ENCODE measurements at regions not wholly inside any gene's neighbourhood (a gene's known extent, or its start where the extent isn't known, plus 50 kb on each side); places are given as distances from the start of the nearest gene placed in this dataset.

DNA sequence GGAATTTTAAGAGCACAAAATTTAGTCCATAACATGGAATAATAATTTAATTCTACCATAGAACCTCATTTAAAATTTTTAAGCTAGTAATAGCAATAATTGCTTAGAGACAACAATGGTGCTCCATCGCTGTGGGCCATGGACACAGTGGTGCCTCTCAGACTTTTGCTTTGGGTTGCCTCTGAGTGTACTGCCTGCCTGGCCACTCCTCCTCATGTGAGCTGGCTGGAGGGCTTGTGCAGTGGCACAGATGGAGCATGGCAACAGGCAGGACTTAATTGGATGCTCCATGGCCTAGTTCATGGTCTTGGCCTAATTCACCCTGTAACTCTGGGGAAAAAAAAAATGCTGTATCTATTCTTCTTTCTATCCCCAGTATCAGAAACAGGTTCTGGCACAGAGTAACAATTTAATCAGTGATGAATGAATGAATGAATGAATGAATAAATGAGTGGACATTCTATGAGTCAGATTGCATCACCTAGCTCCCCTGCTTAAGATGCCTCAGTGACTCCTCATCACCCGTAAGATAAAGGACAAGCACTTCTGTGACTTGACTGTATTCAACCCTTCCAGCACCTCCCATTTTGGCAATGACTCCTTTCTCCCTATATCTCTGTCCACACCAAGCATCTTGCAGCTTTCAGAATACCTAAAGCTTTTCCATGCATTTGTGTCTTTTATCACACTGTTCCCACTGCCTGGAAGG is 211.8 kb upstream of the SLC14A2 start:
- Histone ChIP-seq H3K9me3 (no peaks in the 10 kb centered on the region), H3K4me1 (replicated peaks) (no peaks in the 10 kb centered on the region), H3K36me3 (no peaks in the 10 kb centered on the region), H3K4me3 (no peak overlapping the region), H3K27ac (no peak overlapping the region), H3K27me3 (replicated peaks; ENCODE audit: insufficient read depth) (no peaks in the 10 kb centered on the region)
- TF ChIP-seq POLR2A (IDR thresholded peaks at IDR 0.05), result no peak
- no peak for TF ChIP-seq POLR2AphosphoS5 (IDR thresholded peaks at IDR 0.05)
- intact Hi-C loops (cut with DNase I), result no loop called here
- WGBS, result 97% methylated on average over 2 of the region's 2 CpGs
- no peak for DNase-seq (ENCODE audit: low spot score)

DNA sequence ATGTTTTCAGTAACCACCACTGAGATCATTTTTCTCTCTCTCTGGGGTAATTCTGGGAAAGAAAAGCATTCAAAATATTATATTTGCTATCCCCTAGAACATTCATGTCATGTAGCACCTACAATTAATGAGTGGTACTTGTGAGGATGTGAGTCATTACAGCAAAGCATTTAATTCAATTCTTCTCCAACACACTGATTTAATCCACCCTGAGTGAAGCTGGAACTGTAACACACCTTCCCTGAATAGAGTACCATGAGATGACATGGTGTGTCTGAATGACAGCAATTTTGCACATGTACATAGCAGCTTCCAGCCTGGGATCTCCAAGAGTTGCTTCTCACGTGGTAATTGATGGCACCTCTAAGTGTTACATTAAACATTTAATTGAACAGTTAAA is 207.1 kb upstream of the SLC14A2 start:
- intact Hi-C loops (cut with DNase I), result no loop called here
- no peaks in the 10 kb centered on the region for H3K4me1 ChIP-seq (replicated peaks)
- WGBS, result 83% methylated on average over 1 of the region's 1 CpG
- TF ChIP-seq POLR2AphosphoS5 (IDR thresholded peaks at IDR 0.05) (no peak), POLR2A (IDR thresholded peaks at IDR 0.05) (no peak)
- TF ChIP-seq, protein P1, sequence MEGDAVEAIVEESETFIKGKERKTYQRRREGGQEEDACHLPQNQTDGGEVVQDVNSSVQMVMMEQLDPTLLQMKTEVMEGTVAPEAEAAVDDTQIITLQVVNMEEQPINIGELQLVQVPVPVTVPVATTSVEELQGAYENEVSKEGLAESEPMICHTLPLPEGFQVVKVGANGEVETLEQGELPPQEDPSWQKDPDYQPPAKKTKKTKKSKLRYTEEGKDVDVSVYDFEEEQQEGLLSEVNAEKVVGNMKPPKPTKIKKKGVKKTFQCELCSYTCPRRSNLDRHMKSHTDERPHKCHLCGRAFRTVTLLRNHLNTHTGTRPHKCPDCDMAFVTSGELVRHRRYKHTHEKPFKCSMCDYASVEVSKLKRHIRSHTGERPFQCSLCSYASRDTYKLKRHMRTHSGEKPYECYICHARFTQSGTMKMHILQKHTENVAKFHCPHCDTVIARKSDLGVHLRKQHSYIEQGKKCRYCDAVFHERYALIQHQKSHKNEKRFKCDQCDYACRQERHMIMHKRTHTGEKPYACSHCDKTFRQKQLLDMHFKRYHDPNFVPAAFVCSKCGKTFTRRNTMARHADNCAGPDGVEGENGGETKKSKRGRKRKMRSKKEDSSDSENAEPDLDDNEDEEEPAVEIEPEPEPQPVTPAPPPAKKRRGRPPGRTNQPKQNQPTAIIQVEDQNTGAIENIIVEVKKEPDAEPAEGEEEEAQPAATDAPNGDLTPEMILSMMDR (IDR thresholded peaks at IDR 0.05), result no peak
- no peak overlapping the region for H3K4me3 ChIP-seq
- no peaks in the 10 kb centered on the region for H3K9me3 ChIP-seq
- no peaks in the 10 kb centered on the region for H3K36me3 ChIP-seq
- no peak for DNase-seq (ENCODE audit: low spot score)
- H3K27me3 ChIP-seq (replicated peaks; ENCODE audit: insufficient read depth), result no peaks in the 10 kb centered on the region
- no peak overlapping the region for H3K27ac ChIP-seq

DNA sequence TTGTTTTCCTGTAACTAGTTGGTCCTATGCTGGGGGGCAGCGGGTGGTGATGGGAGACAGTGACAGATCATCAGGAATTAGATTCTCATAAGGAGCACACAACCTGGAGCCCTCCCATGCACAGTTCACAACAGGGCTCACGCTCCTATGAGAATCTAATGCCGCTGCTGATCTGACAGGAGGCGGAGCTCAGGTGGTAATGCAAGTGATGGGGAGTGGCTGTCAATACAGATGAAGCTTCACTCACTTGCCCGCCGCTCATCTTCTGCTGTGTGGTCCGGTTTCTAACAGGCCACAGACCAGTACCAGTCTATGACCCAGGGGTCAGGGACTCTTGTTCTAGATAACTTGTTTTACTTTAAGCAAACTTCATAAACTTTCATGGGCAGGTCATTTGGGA is 205.3 kb upstream of the SLC14A2 start:
- WGBS, result 97% methylated on average over 7 of the region's 7 CpGs
- Histone ChIP-seq H3K4me1 (replicated peaks) (no peaks in the 10 kb centered on the region), H3K9me3 (no peaks in the 10 kb centered on the region), H3K4me3 (no peak overlapping the region), H3K36me3 (no peaks in the 10 kb centered on the region), H3K27ac (no peak overlapping the region), H3K27me3 (replicated peaks; ENCODE audit: insufficient read depth) (no peaks in the 10 kb centered on the region)
- intact Hi-C loops (cut with DNase I), result loop anchor here (10.0 kb wide), 2 partner anchors 155 to 205 kb away; partner anchors contain the start of gene SLC14A2
- DNase-seq (ENCODE audit: low spot score), result no peak
- TF ChIP-seq POLR2A (IDR thresholded peaks at IDR 0.05) (no peak), POLR2AphosphoS5 (IDR thresholded peaks at IDR 0.05) (no peak)
- TF ChIP-seq, protein P1 (IDR thresholded peaks at IDR 0.05), result no peak

DNA sequence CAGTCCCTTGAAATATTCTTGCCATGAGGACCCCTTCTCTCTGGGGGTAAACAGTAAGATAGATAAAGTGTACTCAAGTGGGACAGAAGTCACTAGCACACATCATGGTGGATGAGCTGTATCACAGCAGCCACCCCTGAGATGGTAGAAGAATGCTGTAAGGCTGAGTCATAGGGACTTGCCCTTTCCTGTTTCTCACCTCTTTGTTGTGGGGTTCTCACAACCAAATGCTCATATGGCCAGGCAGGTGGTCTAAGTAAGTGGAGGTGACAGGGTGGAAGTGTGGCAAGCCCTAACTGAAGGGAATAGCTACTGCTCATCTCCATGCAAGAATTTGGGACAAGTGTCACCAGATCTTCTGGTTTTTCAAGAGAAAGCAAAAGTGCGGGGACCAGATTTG is 202.7 kb upstream of the SLC14A2 start:
- no peaks in the 10 kb centered on the region for H3K9me3 ChIP-seq
- DNase-seq (ENCODE audit: low spot score), result no peak
- no peak overlapping the region for H3K4me3 ChIP-seq
- H3K27me3 ChIP-seq (replicated peaks; ENCODE audit: insufficient read depth), result no peaks in the 10 kb centered on the region
- intact Hi-C loops (cut with DNase I), result loop anchor here (10.0 kb wide), 2 partner anchors 158 to 202 kb away; partner anchors contain the start of gene SLC14A2
- no peaks in the 10 kb centered on the region for H3K36me3 ChIP-seq
- 90% methylated on average over 1 of the region's 1 CpG for WGBS
- H3K4me1 ChIP-seq (replicated peaks), result no peaks in the 10 kb centered on the region
- no peak overlapping the region for H3K27ac ChIP-seq
- TF ChIP-seq POLR2A (IDR thresholded peaks at IDR 0.05), result no peak
- TF ChIP-seq POLR2AphosphoS5 (IDR thresholded peaks at IDR 0.05), result no peak
- TF ChIP-seq, protein P1 (IDR thresholded peaks at IDR 0.05), result no peak

DNA sequence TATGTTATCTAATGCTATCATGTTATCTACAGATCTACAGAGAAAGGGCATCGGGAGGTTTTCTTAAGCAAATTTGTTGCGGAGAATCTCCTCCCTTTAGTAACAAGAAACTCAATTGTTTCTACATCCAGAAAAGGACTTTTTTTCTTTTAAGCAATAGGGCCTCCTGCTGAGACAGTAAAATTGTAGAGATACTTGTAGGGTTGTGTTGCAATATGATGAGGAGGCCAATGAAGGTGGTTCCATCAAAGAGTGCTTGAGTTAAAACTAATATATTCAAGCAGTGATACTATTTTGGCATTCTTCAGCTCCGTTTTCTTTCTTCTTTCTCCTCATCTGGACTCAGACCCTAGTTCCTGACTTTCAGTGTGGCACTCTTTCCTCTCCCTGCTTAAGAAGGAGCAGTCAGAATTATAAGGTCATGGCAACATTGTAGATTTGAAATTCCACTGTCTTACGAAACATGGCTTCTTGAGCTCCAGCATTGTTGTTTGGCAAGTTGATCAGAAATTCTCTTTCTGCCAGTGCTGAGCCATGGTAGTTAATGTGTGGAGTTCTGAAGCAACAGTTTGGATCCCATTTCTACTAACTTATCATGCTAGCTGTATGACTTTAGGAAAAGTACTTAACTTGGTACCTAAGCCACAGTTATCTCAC is 202.0 kb upstream of the SLC14A2 start:
- no peaks in the 10 kb centered on the region for H3K36me3 ChIP-seq
- intact Hi-C loops (cut with DNase I), result loop anchor here (10.0 kb wide), 2 partner anchors 159 to 201 kb away; partner anchors contain the start of gene SLC14A2
- H3K27ac ChIP-seq, result no peak overlapping the region
- H3K4me3 ChIP-seq, result no peak overlapping the region
- no peak for DNase-seq (ENCODE audit: low spot score)
- no peaks in the 10 kb centered on the region for H3K4me1 ChIP-seq (replicated peaks)
- no peaks in the 10 kb centered on the region for H3K9me3 ChIP-seq
- no peaks in the 10 kb centered on the region for H3K27me3 ChIP-seq (replicated peaks; ENCODE audit: insufficient read depth)
- TF ChIP-seq, protein P1 (IDR thresholded peaks at IDR 0.05), result no peak
- TF ChIP-seq POLR2AphosphoS5 (IDR thresholded peaks at IDR 0.05) (no peak), POLR2A (IDR thresholded peaks at IDR 0.05) (no peak)
- 83% methylated on average over 4 of the region's 4 CpGs for WGBS
